ENCODE measurements at regions not wholly inside any gene's neighbourhood (a gene's known extent, or its start where the extent isn't known, plus 50 kb on each side); places are given as distances from the start of the nearest gene placed in this dataset.
"Not testable (repeated sequence)": the region's sequence is repeated elsewhere in the genome, so short reads cannot be mapped to it uniquely, and the experiment has no call there.

GRCh38 chrX:85666471-85666870 lies 287.0 kb upstream of the POF1B start:
- Histone ChIP-seq H3K27ac (no peak overlapping the region), H3K27me3 (no peaks in the 10 kb centered on the region), H3K4me3 (no peak overlapping the region), H3K9me3 (no peaks in the 10 kb centered on the region), H3K36me3 (no peaks in the 10 kb centered on the region), H3K4me1 (no peaks in the 10 kb centered on the region)
- no peak for TF ChIP-seq CTCF (IDR thresholded peaks at IDR 0.05)
- DNase-seq (ENCODE audit: low spot score): no peak

- not testable (repeated sequence) for H3K4me1 ChIP-seq; H3K27ac ChIP-seq; H3K36me3 ChIP-seq; H3K9me3 ChIP-seq; H3K4me3 ChIP-seq; DNase-seq (ENCODE audit: low spot score); H3K27me3 ChIP-seq
Observed at GRCh38 chrX:85663970-85664369, 284.5 kb upstream of the POF1B start.

DNA sequence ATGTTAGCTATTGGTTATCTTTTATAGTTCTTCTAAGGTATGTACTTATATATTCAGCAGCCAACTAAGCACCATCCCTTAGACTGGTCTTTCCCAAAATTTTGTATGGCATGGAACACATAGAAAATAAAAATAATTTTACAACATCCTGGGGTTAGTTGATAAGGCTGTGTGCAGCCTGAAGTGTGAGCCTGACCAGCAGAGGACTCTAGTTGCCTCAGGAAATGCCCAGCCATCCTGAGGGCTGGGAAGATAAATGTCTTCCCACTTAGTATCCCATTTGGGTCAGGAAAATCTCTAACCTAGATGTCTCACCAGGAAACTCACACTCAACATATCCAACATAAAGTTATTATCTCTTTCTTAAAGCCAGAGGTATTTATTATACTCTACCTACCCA lies 251.4 kb upstream of the POF1B start:
- Histone ChIP-seq H3K4me1 (no peaks in the 10 kb centered on the region), H3K27me3 (no peaks in the 10 kb centered on the region), H3K9me3 (no peaks in the 10 kb centered on the region), H3K36me3 (no peaks in the 10 kb centered on the region), H3K4me3 (no peak overlapping the region), H3K27ac (no peak overlapping the region)
- TF ChIP-seq CTCF (IDR thresholded peaks at IDR 0.05): no peak
- DNase-seq (ENCODE audit: low spot score): no peak

DNA sequence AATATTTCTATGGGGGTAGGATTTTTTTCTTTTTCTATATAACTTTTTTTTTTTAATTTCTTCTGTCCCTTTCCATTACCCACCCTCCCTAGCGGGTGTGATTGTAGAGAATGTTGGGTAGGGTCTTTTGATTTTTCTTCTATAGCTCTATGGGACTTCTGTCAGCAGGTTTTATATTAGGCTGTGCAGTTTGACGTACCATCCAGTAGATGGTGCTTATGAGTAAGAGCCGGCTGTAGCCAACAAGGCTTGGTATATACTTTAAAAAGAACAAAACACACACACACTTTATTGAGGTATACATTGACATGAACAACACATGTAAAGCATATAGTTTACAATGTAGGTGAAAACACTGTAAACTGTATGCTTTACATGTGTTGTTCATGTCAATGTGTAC lies 247.9 kb upstream of the POF1B start:
- no peaks in the 10 kb centered on the region for H3K36me3 ChIP-seq
- H3K9me3 ChIP-seq: peaks cover 0 to 6% of the 10 kb centered on the region in 2 donors
- H3K27ac ChIP-seq: no peak overlapping the region
- H3K27me3 ChIP-seq: no peaks in the 10 kb centered on the region
- TF ChIP-seq CTCF (IDR thresholded peaks at IDR 0.05): no peak
- no peaks in the 10 kb centered on the region for H3K4me1 ChIP-seq
- H3K4me3 ChIP-seq: no peak overlapping the region
- DNase-seq (ENCODE audit: low spot score): no peak

DNA sequence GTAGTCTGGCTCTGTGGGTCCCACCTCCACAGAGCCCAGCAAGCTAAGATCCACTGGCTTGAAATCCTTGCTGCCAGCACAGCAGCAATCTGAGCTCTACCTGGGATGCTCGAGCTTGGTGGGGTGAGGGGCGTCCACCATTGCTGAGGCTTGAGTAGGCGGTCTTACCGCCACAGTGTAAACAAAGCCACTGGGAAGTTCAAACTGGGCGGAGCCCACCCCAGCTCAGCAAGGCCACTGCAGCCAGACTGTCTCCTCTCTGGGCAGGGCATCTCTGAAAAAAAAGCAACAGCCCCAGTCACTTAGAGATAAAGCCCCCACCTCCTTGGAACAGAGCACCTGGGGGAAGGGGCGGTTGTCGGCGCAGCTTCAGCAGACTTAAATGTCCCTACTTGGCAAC lies 243.2 kb upstream of the POF1B start:
- no peak for TF ChIP-seq CTCF (IDR thresholded peaks at IDR 0.05)

DNA sequence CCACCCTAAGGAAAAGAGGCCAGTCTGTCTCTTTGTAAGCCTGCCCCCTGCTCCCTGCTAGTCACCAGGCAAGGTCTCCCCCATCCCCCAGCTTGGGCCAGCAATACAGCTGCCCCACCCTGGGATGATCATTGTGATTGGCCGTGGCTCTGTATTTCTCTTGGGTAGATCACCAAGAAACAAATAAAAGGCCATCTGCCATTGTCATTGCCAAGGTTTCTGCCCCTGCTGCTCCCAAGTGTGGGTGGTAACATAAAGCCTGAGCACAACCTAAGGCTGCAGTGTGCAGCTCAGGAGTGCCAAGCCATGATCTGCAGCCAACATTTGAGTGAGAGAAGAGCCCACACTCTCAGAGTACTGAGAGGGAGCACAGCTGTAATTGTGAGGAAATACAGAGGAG lies 241.0 kb upstream of the POF1B start:
- no peak for TF ChIP-seq CTCF (IDR thresholded peaks at IDR 0.05)
- Histone ChIP-seq H3K36me3 (no peaks in the 10 kb centered on the region), H3K27me3 (no peaks in the 10 kb centered on the region), H3K4me1 (no peaks in the 10 kb centered on the region), H3K4me3 (no peak overlapping the region), H3K27ac (no peak overlapping the region), H3K9me3 (peaks cover 0 to 6% of the 10 kb centered on the region in 2 donors)
- no peak for DNase-seq (ENCODE audit: low spot score)

More for the DNA sequence above, 243.2 kb upstream of the POF1B start:
- DNase-seq (ENCODE audit: low spot score): no peak
- H3K4me3 ChIP-seq: no peak overlapping the region
- no peaks in the 10 kb centered on the region for H3K4me1 ChIP-seq
- H3K27me3 ChIP-seq: no peaks in the 10 kb centered on the region
- peaks cover 0 to 6% of the 10 kb centered on the region in 2 donors for H3K9me3 ChIP-seq
- no peak overlapping the region for H3K27ac ChIP-seq
- H3K36me3 ChIP-seq: no peaks in the 10 kb centered on the region
